GM19395 (cell line): ENCODE measurements at regions not wholly inside any gene's neighbourhood (a gene's known extent, or its start where the extent isn't known, plus 50 kb on each side); places are given as distances from the start of the nearest gene placed in this dataset.
"Not testable (repeated sequence)": the region's sequence is repeated elsewhere in the genome, so short reads cannot be mapped to it uniquely, and the experiment has no call there.

Experiments used
- ATAC-seq: cut with Tn5 transposase; IDR thresholded peaks from one replicate; pipeline ENCODE4 v1.9.1; 2021; ENCODE audit warnings: mild to moderate bottlenecking, moderate library complexity; ENCODE audit not compliant: unreplicated experiment

- no peak for ATAC-seq
Measured at GRCh38 chr5:60517850-60518249, 182.1 kb downstream of the DEPDC1B start.

DNA sequence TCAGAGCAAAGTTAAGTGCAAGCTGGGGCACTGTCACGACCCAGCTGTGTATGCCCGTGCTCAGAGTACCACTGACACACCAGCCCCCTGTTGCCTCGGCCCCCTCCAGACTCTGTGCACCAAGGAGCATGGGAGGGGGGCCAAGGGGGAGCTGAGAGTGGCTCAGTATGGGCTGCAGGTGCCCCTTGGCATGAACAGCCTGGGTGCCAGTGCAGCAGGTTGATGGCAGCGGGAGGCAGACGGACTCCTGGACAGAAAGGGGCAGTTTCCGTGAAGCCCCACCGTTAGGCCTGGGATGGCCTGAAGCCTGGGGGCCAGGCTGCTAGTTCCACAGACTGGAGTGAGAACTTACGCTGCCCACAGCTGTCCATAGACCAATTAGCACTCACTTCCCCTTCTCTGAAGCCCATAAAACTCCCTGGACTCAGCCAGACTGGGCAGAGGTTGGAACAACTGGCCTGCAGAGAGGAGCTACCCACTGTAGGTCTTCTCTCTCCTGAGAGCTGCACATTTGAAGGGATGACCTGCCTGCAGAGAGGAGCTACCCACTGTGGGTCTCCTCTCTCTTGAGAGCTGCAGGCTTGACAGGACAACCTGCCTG lies 182.8 kb downstream of the DEPDC1B start:
- ATAC-seq, result no peak

DNA sequence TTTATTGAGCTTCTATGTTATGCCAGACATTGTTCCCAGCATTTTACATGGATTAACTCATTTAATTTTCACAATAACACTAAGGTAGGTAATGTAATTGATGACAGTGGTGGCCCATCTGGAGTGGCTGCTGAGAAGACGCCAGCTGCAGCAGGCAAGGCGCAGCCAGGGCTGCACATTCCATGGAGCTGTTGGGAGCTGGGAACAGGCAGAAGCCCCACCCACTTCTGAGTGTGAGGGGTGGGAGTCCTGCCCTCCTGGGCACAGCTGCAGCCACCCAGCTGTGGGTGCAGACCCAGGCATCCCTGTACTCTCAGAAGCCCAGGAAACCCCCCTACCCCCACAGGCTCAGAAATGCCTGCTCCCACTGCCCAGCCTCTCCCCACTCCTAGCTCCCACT lies 183.3 kb downstream of the DEPDC1B start:
- no peak for ATAC-seq

DNA sequence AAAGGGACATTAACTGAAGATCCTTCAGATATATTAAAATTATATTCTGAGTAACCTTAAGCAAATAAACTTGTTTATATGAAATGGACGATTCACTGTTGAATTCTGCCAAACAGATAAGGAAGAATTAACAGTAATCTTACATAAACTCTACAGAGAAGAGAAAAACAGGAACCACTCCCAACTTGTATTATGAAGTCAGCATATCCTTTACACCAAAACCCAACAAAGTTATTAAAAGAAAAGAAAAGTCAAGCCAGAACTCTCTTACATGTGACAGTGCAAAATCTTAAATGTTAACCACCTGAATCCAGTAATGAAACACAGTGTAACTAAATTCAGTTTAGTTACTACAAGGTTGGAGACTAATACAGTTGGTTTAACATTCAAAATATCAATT lies 185.8 kb downstream of the DEPDC1B start:
- no peak for ATAC-seq

- no peak for ATAC-seq
Measured at GRCh38 chr5:60512117-60512516, 187.8 kb downstream of the DEPDC1B start.

DNA sequence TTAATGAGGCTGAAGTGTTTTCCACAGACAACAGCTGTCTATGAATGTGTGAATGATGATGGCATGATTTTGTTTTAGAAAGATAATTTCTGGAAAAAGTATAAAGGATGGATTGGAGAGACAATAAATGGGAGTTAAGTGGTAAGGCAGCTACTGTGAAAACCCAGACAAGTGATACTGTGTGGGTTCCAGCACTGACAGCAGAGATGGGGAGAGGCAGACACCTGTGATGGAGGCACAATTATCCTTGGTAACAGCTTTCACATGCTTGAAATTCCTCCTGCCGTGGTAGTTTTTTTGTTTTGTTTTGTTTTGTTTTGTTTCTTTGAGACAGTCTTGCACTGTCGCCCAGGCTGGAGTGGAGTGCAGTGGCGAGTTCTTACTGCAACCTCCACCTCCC lies 189.3 kb downstream of the DEPDC1B start:
- ATAC-seq, result no peak

DNA sequence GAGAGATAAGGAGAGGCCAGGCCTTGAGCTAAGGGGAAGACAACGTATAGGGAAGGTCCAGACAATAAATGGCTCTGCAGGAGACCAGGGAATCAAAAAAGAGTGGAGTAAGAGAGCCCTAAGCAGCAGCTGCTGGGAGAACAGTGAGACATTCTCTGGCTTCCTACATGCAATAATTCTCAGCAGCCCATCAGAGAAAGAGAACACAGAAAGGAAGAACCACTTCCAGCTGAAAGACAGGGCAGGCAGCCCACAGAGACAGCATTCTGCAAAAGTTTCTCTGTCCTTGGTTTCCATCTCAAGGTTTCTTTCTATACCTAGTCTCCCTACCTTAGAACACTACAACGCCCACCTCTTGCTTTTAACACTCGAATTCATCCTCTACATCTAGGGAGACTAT lies 189.9 kb downstream of the DEPDC1B start:
- no peak for ATAC-seq

DNA sequence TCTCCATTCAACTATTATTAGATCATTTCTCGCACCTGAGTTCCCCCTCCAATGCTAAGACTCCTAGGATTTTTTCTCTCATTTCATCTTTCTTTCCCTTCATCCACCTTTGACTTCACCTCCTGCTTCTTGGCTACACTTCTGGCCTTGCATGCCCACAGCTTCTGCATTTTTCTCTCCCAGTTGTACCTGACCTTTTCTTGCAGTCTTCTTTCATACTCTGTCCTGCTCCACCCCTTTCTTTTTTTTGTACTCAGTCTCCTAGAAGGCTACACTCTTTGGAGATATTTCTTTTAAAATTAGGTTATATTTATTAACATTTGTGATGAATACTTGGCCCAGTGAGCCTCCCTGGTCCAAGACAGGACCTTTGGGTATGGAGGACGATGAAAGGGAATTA lies 190.4 kb downstream of the DEPDC1B start:
- ATAC-seq, result no peak

DNA sequence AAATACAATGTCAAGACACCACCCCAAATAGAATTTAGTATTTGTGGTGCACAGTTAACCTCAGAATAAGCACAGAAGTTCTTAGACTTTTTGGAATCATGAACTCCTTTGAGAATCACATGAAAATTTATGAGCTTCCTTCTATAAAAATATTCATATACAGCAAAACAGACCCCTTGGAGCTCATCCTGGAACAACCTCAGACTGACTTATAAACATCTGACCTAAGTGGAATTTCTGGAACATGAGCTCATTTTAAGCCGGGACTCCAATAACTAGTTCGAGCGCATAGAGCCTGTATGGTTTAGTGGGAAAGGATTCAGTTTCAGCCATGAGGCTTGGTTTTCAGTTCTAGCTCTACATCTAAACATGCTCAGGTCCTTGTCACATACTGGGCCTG lies 192.3 kb downstream of the DEPDC1B start:
- no peak for ATAC-seq

GRCh38 chr5:60505373-60506171 lies 194.4 kb downstream of the DEPDC1B start:
- no peak for ATAC-seq

GRCh38 chr5:60504342-60504741 lies 195.6 kb downstream of the DEPDC1B start:
- ATAC-seq, result peak; percentile 88

- peak; percentile 84 for ATAC-seq
Measured at GRCh38 chr5:60503771-60504170, 196.2 kb downstream of the DEPDC1B start.

DNA sequence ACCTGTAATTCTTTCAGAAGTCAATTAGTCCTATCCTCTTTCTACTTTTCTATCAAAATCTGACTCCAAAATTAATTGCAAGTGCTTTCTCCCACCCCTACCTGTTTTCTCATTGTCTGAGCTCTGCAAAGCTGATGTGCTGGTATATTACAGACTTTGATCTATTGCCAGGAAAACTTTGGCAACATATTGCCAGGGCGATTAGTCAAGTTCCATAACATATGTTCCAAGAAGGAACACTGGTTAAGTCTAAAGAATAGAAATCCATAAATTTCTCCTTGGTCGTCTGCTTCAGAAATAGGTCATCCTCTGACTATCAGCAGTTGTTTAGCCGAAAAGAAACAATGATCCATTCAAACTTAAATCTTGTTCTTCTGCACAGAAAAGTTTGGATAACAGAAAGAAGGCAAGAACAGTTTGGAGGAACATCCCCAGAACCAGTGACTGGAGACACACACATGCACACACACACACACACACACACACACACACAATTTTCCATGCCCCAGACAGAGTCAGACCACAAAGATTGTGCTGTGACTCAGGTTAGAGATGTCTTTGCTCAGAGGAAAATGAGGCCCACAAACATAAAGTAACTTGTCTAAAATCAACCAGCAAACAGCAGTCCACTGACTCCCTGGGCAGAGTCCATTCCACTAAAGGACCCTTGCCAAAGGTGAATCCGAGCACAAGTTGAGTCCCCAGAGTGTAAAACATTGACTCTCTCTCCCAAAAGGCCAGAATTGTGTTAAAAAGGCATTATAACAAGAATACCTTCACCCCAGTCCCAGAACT lies 202.1 kb downstream of the DEPDC1B start:
- ATAC-seq, result no peak

DNA sequence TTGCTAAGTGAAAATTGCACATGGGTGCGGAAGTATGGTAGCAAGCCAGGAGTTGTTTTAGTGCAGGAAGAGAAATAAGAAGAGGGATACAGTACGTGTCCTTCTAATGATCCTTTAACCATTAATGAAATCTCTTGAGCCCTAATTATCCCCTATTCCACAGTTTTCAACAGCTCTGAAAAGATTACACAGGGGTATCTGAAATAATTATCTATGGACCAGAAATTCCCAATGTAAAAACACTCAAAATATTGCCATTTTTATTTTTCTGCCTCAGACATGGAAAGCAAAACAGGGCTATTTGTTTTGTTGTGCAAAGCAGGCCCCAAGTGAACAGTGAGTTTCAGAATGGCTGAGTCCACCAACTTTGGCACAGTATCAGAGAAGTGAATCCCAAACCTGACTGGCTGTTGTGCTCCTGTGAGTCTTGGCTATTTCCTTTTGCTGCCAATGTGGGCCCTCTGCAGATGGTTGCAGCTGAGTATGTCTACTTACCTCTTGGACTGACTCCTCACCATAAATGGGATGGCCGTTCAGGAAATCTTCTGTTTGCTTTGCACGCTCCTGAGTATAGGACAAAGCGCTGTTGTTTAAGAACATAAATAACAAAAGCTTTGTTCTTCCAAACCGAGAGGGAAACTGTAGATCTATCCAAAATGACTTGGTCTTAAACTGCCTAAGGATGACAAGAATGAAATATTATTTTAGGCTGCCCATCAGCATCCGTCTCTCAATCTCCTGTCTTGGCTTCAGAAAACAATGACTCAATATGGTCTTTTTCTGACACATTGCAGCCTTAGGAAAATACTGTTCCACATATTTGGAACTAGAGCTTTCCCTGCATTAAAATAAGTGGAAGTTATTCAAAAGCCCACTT lies 204.1 kb downstream of the DEPDC1B start:
- ATAC-seq, result no peak

- peak; percentile 63 for ATAC-seq
Measured at GRCh38 chr5:60494635-60495034, 205.3 kb downstream of the DEPDC1B start.

DNA sequence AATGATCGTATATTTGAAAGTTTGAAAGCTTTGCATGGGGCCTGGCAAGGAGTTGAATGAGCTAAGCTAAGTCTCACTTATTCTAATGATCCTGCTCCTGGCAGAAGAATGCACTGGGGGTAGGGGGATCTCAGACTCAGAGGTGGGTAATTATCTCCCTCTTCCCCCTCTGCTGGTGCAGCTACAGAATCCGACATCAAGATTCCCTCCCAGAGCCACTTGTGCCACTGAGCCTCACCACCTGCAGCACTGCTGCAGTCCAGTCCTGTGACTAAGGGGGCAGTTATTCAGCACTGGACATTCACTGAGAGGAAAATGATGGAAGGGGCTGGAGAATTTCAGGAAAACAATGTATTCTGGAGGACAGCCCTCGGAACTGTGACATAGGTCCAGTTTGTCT lies 205.8 kb downstream of the DEPDC1B start:
- ATAC-seq, result no peak

DNA sequence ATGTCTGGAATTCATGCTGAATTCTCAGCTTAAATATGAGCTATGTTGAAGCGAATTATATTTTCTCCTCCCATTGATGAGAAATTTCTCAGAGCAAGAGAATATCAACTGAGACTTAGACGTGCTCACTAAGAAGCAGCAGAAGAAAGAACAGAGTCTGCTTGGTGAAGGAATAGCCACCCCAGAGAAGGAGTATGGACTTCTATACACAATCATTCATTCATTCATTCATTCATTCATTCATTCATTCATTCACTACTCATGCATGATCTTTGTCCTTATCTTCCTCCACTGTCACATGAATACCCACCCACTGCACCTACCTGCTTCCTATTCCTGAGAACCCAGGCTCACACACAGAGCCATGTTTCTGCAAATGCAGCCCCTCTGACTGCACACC lies 206.6 kb downstream of the DEPDC1B start:
- ATAC-seq, result no peak

GRCh38 chr5:60492958-60493357 lies 207.0 kb downstream of the DEPDC1B start:
- no peak for ATAC-seq

DNA sequence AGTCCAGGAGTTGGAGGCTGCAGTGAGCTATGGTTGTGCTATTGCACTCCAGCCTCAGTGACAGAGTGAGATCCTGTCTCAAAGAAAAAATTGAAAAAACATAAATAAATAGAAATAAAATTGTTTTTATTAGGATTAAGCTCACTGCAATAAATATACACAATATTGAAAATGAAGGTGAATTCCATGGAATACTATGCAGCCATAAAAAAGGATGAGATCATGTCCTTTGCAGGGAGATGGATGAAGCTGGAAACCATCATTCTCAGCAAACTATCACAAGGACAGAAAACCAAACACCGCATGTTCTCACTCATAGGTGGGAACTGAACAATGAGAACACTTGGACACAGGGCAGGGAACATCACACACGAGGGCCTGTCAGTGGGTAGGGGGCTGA lies 207.6 kb downstream of the DEPDC1B start:
- not testable (repeated sequence) for ATAC-seq

DNA sequence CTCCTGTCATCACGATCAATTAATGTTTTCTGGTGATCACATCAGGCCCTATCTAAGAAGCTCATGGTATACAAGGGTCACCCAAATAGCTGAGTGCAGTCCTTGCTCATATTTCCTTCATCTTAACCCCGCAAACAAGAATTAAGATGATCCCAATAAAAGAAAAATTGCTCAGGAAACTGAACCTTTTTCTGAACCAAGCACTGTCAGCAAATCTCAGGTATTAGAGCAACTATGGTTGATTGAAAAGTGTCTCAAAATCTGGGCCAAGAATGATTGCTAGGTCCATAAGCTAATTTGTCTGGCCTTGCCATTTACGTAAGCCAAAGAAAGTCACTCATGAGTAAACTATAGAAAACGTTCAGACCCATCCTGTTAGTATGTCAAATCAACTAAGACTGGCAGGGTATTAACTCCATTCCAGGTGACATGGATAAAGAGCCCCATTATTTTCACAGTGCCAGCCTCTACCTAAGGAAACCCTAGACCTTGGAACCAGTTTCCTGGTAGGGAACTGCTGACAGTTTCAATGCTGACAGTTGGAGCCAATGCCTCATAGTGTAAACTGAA lies 209.3 kb downstream of the DEPDC1B start:
- no peak for ATAC-seq

DNA sequence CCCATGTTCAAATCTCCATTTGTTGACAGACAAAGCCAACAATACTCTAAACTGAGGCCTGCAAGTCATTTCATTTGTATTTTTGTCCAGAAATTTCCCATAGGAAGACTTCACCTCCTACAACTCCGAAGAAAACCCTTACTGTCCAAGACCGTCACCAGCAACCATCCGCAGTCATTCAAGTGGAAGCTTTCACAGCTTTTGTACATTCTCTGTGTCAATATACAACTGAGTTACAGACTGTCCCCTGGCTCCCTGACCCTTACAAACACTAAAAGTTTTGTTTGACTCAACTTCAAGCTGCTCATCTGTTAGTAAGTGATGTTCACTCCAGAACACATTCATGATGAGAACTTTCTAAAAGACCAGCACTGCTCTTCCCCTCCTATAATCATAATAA lies 210.1 kb downstream of the DEPDC1B start:
- no peak for ATAC-seq
